Lung (tissue), 11 donors: ENCODE measurements at regions not wholly inside any gene's neighbourhood (a gene's known extent, or its start where the extent isn't known, plus 50 kb on each side); places are given as distances from the start of the nearest gene placed in this dataset.

Source experiments
- ATAC-seq: fragments of 200-7000 bp; cut with Tn5 transposase; one replicate; pipeline ENCODE4 v1.9.1; 2020; ENCODE audit warnings: moderate number of reproducible peaks; ENCODE audit not compliant: insufficient read depth, low FRiP score
- DNase-seq, 3 donors: peaks; one replicate each; pipeline ENCODE4 v3.0.0-alpha.2; 2013 to 2017
- H3K27ac ChIP-seq, 2 donors: one replicate each; pipeline ENCODE4 v1.5.1; 2013; ENCODE audit warnings: mild to moderate bottlenecking in 2 of 2, moderate library complexity in 2 of 2, control low read depth in 1 of 2, inconsistent platforms in 1 of 2, low read depth in 1 of 2, low read length in 1 of 2
- H3K27me3 ChIP-seq, 3 donors: one replicate each; pipeline ENCODE4 v1.5.1; 2013; ENCODE audit warnings: low read length in 2 of 3; ENCODE audit not compliant: control insufficient read depth in 3 of 3, insufficient read depth in 3 of 3
- H3K36me3 ChIP-seq, 4 donors: one replicate each; pipeline ENCODE4 v1.5.1; 2013; ENCODE audit warnings: low read length in 4 of 4, mild to moderate bottlenecking in 1 of 4, moderate library complexity in 1 of 4; ENCODE audit not compliant: control insufficient read depth in 4 of 4, insufficient read depth in 4 of 4
- H3K4me1 ChIP-seq, 5 donors: one replicate each; pipeline ENCODE4 v1.5.1; 2013; ENCODE audit warnings: low read length in 5 of 5, mild to moderate bottlenecking in 2 of 5, moderate library complexity in 1 of 5; ENCODE audit not compliant: control insufficient read depth in 5 of 5, insufficient read depth in 5 of 5
- H3K4me3 ChIP-seq: one replicate; pipeline ENCODE4 v1.5.1; 2013; ENCODE audit warnings: mild to moderate bottlenecking, control low read depth, moderate library complexity
- H3K9ac ChIP-seq, 2 donors: one replicate each; pipeline ENCODE4 v1.5.1; 2013; ENCODE audit warnings: low read length in 2 of 2, control low read depth in 1 of 2; ENCODE audit not compliant: insufficient read depth in 1 of 2
- H3K9me3 ChIP-seq, 4 donors: one replicate each; pipeline ENCODE4 v1.5.1; 2013; ENCODE audit warnings: low read length in 3 of 4, mild to moderate bottlenecking in 1 of 4, moderate library complexity in 1 of 4; ENCODE audit not compliant: control insufficient read depth in 4 of 4, insufficient read depth in 3 of 4
- WGBS, 2 donors: extraction: QIAGEN DNeasy Blood & Tissue Kit; methylation state at CpG; one replicate each; pipeline ENCODE4 v1.1.7; 2013; 5-methylcytosine and 5-hydroxymethylcytosine counted together
- TF ChIP-seq, protein P1 (sequence below): IDR thresholded peaks from 2 replicates; pipeline ENCODE4 v1.5.1; 2012; ENCODE audit warnings: mild to moderate bottlenecking; ENCODE audit errors: control extremely low read depth, extremely low read depth
- donor health status: control.
- donor health status: control.
- donor health status: Bipolar disorder and iron deficiency.
- donor health status: healthy.
- donor health status: DM: yes; HTN: yes; CAD: no.

DNA sequence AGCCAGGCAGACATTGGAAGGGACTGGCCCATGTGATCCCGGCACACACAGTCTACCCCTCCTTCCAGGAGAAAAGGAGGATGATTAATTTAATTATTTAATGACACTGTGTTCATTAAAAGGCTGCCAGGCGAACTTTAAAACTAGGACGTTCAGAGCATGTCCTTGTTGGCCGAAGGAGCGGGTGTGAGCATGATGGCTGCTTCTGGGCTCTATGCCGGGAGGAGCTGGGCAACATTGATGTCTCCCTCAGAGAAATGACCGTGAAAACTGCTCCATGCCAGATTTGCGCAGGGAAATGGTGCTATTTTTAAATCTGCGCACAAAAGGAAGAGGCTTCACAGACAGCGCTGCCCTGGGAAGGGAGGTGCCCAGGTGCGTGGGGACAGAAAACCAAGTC lies 284.9 kb upstream of the IRX4 start:
- H3K4me3 ChIP-seq: no peak overlapping the region
- peaks cover 4 to 15% (median 9%) of the 10 kb centered on the region in 3 donors for H3K27me3 ChIP-seq
- H3K9ac ChIP-seq: no peak overlapping the region
- no peaks in the 10 kb centered on the region for H3K36me3 ChIP-seq
- peaks cover 0 to 4% (median 0%) of the 10 kb centered on the region in 4 donors for H3K9me3 ChIP-seq
- peaks cover 0 to 6% (median 3%) of the 10 kb centered on the region in 5 donors for H3K4me1 ChIP-seq
- 89 to 93% methylated on average over 11 of the region's 11 CpGs for WGBS, 2 donors
- H3K27ac ChIP-seq: no peak overlapping the region
- no peak for DNase-seq
- TF ChIP-seq, protein P1, sequence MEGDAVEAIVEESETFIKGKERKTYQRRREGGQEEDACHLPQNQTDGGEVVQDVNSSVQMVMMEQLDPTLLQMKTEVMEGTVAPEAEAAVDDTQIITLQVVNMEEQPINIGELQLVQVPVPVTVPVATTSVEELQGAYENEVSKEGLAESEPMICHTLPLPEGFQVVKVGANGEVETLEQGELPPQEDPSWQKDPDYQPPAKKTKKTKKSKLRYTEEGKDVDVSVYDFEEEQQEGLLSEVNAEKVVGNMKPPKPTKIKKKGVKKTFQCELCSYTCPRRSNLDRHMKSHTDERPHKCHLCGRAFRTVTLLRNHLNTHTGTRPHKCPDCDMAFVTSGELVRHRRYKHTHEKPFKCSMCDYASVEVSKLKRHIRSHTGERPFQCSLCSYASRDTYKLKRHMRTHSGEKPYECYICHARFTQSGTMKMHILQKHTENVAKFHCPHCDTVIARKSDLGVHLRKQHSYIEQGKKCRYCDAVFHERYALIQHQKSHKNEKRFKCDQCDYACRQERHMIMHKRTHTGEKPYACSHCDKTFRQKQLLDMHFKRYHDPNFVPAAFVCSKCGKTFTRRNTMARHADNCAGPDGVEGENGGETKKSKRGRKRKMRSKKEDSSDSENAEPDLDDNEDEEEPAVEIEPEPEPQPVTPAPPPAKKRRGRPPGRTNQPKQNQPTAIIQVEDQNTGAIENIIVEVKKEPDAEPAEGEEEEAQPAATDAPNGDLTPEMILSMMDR: no peak
- ATAC-seq: no peak

DNA sequence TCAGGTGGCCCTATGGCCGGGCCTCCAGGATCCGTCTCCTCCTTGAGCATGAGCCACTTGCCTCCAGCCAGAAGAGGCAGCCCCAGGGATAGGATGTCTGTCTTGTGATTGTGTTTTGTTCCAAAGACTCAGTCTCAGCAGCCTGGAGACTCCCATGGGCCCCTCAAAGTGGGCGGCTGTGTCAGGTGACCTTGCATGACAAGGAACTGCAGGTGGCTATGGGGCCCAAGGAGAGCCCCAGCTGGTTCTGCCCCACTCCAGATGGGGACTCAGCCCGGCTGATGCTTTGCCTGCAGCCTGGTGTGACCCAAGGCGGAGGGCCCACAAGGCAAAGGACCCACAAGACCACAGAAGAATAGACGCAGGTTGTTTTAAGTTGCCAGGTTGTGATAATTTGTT lies 284.3 kb upstream of the IRX4 start:
- H3K9ac ChIP-seq: no peak overlapping the region
- 85 to 90% methylated on average over 6 of the region's 6 CpGs for WGBS, 2 donors
- DNase-seq (no peak), ATAC-seq (no peak)
- TF ChIP-seq, protein P1: no peak
- H3K9me3 ChIP-seq: peaks cover 0 to 4% (median 0%) of the 10 kb centered on the region in 4 donors
- H3K4me1 ChIP-seq: peaks cover 0 to 6% (median 3%) of the 10 kb centered on the region in 5 donors
- peaks cover 4 to 15% (median 9%) of the 10 kb centered on the region in 3 donors for H3K27me3 ChIP-seq
- no peak overlapping the region for H3K27ac ChIP-seq
- H3K4me3 ChIP-seq: no peak overlapping the region
- no peaks in the 10 kb centered on the region for H3K36me3 ChIP-seq

DNA sequence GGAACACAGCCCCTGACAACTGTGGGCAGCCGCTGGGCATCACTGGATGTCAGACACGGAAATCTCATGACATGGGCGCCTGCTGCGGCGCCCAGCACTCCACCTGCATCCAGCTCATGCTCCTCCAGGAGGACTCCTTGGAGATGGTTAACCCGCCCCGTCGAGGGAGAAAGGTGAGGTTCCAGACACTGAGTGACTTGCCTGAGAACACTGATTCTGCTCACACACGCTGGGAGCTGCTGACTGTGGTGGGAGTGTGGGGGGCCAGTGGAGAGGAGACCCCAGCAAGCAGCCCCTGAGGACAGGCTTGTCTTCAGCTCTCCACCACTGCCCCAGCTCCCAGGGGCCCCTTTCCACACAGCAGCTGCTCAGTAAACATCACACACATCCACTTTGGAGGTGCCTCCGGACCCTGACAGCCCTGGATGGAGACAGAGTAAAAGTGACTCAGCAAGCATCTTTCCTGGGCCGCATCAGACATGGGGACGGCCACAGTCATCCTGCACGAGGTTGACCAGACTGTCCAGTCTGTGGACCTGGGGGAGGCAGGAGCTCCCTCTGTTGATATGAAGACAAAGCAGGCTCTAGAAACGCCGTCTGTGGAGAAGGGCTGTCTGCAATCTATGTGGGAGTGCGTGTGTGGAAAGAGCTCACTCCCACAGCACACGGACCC lies 283.7 kb upstream of the IRX4 start:
- Histone ChIP-seq H3K9me3 (peaks cover 0 to 4% (median 0%) of the 10 kb centered on the region in 4 donors), H3K27me3 (peaks cover 4 to 15% (median 7%) of the 10 kb centered on the region in 3 donors), H3K36me3 (no peaks in the 10 kb centered on the region), H3K27ac (no peak overlapping the region), H3K4me3 (no peak overlapping the region), H3K4me1 (peaks cover 0 to 6% (median 3%) of the 10 kb centered on the region in 5 donors), H3K9ac (no peak overlapping the region)
- ATAC-seq (no peak), DNase-seq (no peak)
- 86 to 91% methylated on average over 17 of the region's 17 CpGs for WGBS, 2 donors
- TF ChIP-seq, protein P1: no peak
